NCI-H2029 (cell line): ENCODE measurements at regions not wholly inside any gene's neighbourhood (a gene's known extent, or its start where the extent isn't known, plus 50 kb on each side); places are given as distances from the start of the nearest gene placed in this dataset.

ENCODE experiments used
- DNase-seq: peaks from one replicate; lab custom pipeline; 2025; lab: John Stamatoyannopoulos, UW

GRCh38 chr2:117645458-117645857 lies 169.0 kb upstream of the DDX18 start:
- DNase-seq = no peak

GRCh38 chr2:117646099-117646498 lies 168.4 kb upstream of the DDX18 start:
- no peak for DNase-seq

- DNase-seq = no peak
These were observed 167.6 kb upstream of the DDX18 start for GRCh38 chr2:117646872-117647271.

GRCh38 chr2:117656546-117656945 lies 157.9 kb upstream of the DDX18 start:
- no peak for DNase-seq

GRCh38 chr2:117661619-117662018 lies 152.9 kb upstream of the DDX18 start:
- DNase-seq = no peak

- DNase-seq = no peak
These were observed 140.3 kb upstream of the DDX18 start for GRCh38 chr2:117674172-117674571.

GRCh38 chr2:117679952-117680351 lies 134.5 kb upstream of the DDX18 start:
- no peak for DNase-seq

GRCh38 chr2:117684919-117685318 lies 129.6 kb upstream of the DDX18 start:
- no peak for DNase-seq

GRCh38 chr2:117686699-117687098 lies 127.8 kb upstream of the DDX18 start:
- DNase-seq = no peak

GRCh38 chr2:117691595-117691994 lies 122.9 kb upstream of the DDX18 start:
- no peak for DNase-seq

- DNase-seq = no peak
These were observed 122.3 kb upstream of the DDX18 start for GRCh38 chr2:117692001-117692763.

GRCh38 chr2:117693154-117693553 lies 121.3 kb upstream of the DDX18 start:
- no peak for DNase-seq

- DNase-seq = no peak
These were observed 120.8 kb upstream of the DDX18 start for GRCh38 chr2:117693651-117694050.

GRCh38 chr2:117698287-117698686 lies 116.2 kb upstream of the DDX18 start:
- DNase-seq = no peak

GRCh38 chr2:117698819-117699218 lies 115.7 kb upstream of the DDX18 start:
- DNase-seq = no peak

GRCh38 chr2:117700471-117700870 lies 114.0 kb upstream of the DDX18 start:
- DNase-seq = no peak

- no peak for DNase-seq
These were observed 113.1 kb upstream of the DDX18 start for GRCh38 chr2:117701365-117701764.

- DNase-seq = no peak
These were observed 112.4 kb upstream of the DDX18 start for GRCh38 chr2:117702098-117702497.

- no peak for DNase-seq
These were observed 110.6 kb upstream of the DDX18 start for GRCh38 chr2:117703858-117704257.

GRCh38 chr2:117704818-117705217 lies 109.7 kb upstream of the DDX18 start:
- DNase-seq = no peak

- no peak for DNase-seq
These were observed 106.6 kb upstream of the DDX18 start for GRCh38 chr2:117707874-117708273.

GRCh38 chr2:117712684-117713083 lies 101.8 kb upstream of the DDX18 start:
- DNase-seq = no peak

GRCh38 chr2:117714110-117714509 lies 100.4 kb upstream of the DDX18 start:
- DNase-seq = no peak

GRCh38 chr2:117714745-117715417 lies 99.6 kb upstream of the DDX18 start:
- no peak for DNase-seq
